Fibroblast of the aortic adventitia (primary cell): ENCODE measurements at regions not wholly inside any gene's neighbourhood (a gene's known extent, or its start where the extent isn't known, plus 50 kb on each side); places are given as distances from the start of the nearest gene placed in this dataset.
"Not testable (repeated sequence)": the region's sequence is repeated elsewhere in the genome, so short reads cannot be mapped to it uniquely, and the experiment has no call there.

ENCODE experiments used
- DNase-seq: peaks from one replicate; pipeline ENCODE4 v3.0.0-alpha.2; 2010; ENCODE audit warnings: low read depth
- H3K4me3 ChIP-seq: 2 replicates; pipeline ENCODE4 v1.5.1; 2011; ENCODE audit warnings: low read depth, mild to moderate bottlenecking, control low read depth, low read length, moderate library complexity
- TF ChIP-seq, protein P1 (sequence below): IDR thresholded peaks from 2 replicates; pipeline ENCODE4 v1.5.1; 2011; ENCODE audit warnings: mild to moderate bottlenecking, low read length, control low read depth, inconsistent platforms; ENCODE audit not compliant: insufficient read depth

DNA sequence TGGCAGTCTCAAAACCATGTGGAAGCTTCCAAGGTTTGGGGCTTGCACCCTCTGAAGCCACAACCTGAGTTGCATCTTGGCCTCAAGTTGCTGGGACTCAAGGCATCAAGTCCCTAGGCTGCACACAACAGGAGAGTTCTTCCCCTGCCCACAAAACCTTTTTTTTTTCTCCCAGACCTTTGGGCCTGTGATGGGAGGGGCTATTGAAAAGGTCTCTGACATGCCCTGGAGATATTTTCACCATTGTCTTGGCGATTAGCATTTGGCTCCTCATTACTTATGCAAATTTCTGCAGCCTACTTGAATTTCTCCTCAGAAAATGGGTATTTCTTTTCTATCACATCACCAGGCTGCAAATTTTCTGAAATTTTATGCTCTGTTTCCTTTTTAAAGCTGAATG, 349.5 kb upstream of the EDA2R start:
- DNase-seq, result no peak
- TF ChIP-seq, protein P1, sequence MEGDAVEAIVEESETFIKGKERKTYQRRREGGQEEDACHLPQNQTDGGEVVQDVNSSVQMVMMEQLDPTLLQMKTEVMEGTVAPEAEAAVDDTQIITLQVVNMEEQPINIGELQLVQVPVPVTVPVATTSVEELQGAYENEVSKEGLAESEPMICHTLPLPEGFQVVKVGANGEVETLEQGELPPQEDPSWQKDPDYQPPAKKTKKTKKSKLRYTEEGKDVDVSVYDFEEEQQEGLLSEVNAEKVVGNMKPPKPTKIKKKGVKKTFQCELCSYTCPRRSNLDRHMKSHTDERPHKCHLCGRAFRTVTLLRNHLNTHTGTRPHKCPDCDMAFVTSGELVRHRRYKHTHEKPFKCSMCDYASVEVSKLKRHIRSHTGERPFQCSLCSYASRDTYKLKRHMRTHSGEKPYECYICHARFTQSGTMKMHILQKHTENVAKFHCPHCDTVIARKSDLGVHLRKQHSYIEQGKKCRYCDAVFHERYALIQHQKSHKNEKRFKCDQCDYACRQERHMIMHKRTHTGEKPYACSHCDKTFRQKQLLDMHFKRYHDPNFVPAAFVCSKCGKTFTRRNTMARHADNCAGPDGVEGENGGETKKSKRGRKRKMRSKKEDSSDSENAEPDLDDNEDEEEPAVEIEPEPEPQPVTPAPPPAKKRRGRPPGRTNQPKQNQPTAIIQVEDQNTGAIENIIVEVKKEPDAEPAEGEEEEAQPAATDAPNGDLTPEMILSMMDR, result no peak
- H3K4me3 ChIP-seq, result no peak overlapping the region

DNA sequence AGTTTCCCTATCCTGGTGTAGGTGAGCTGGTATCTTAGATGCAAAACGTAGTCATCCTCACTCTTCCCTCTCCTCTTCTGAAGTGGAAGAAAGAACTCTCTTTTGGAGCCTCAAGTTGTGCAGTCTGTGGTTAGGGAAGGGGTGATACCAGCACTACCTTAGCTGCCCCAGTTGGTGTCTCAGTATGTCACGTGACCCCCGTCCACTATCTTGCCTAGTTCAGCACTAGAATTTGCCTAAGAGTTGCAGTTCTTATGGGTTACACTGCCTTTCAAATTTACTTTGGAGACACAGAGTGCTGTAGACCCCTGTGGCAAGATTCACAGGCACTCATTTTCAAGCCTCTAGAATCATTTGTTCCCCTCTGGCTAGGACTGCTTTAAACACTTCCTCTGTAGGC, 322.8 kb upstream of the EDA2R start:
- TF ChIP-seq, protein P1, result no peak
- no peak for DNase-seq
- no peak overlapping the region for H3K4me3 ChIP-seq

DNA sequence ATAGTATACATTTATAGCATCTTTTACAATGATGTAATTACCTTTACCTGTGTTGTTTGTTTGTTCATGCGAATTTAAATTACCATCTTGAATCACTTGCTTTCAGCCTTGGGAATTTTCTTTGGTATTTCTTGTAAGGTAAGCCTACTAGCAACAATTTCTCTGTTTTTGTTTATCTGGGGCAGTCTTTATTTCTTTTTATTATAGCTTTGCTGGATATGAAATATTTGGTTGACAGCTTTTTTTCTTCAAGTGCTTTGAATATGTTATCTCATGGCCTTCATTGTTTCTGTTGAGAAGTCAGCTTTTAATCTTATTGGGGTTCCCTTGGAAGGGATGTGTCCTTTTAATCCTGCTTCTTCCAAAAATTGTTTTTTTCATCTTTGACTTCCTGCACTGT, 292.8 kb upstream of the EDA2R start:
- H3K4me3 ChIP-seq, result no peak overlapping the region
- no peak for DNase-seq
- TF ChIP-seq, protein P1, result no peak

DNA sequence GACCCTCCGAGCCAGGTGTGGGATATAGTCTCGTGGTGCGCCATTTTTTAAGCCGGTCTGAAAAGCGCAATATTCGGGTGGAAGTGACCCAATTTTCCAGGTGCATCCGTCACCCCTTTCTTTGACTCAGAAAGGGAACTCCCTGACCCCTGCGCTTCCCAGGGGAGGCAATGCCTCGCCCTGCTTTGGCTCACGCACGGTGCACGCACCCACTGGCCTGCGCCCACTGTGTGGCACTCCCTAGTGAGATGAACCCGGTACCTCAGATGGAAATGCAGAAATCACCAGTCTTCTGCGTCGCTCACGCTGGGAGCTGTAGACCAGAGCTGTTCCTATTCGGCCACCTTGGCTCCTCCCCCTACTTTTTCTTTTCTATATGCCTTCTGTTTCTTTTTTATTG, 291.6 kb upstream of the EDA2R start:
- not testable (repeated sequence) for DNase-seq, H3K4me3 ChIP-seq

DNA sequence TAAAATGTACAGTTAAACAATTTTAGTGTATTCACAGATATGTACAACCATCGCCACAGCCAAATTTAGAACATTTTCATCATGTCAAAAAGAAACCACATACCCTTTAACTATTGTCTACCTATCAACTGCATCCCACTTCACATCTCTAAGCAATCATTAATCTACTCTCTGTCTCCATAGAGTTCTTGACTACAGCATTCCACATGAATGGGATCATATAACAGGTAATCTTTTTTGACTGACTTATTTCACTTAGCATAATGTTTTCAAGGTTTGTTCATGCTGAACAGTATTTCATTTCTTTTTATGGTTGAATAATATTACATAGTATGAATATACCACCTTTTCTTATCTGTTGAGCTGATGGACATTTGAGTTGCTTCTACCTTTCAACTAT, 281.4 kb upstream of the EDA2R start:
- TF ChIP-seq, protein P1, result no peak
- DNase-seq, result no peak
- H3K4me3 ChIP-seq, result no peak overlapping the region

DNA sequence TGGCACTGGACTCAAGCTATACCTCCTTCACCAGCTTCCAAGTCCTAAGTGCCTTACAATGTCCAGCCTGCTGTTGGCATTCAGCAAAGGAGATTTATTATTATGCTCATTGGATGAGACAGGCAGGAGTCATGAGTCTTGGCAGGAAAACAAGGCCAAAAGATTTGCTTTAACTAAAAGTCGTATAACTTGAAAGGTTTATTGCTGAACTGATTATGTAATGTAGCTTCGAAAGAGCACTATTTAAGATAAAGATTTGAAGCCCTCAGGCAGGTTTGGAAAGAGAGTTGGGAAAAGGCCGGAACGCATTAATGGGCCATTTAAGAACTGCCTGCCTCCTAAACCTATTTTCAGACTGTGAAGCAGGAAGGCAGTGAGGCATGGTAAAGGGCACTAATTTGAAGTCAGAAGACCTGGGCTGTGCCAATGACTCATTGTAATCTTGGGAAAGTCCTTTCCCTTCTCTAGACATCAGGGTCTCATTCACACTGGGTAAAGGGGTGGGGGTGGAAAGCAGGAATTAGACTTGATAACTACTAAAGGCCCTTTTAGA, 280.5 kb upstream of the EDA2R start:
- DNase-seq, result no peak
- TF ChIP-seq, protein P1, result no peak

DNA sequence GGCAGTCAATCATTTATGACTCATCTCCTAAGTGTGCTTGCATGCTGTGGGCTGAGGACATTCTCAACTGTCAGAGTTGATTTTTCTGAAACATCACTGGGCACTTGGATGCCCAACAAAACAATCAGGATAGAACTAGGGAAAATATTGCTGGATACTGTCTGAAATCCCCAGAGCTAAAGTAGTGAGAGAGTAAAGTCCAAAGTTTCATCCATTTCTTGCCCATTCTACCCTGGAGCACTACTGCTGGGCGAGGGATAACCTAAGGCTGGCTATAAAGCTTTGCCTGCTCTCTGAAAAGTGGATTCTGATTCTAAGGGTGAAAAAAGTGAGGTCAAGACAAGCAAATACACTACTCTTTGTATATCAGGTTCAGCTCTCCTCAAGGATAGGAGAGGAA, 279.6 kb upstream of the EDA2R start:
- DNase-seq, result no peak
- TF ChIP-seq, protein P1, result no peak
- H3K4me3 ChIP-seq, result no peak overlapping the region

More for the DNA sequence above, 280.5 kb upstream of the EDA2R start:
- no peak overlapping the region for H3K4me3 ChIP-seq
